DOHH2 (cell line): ENCODE measurements at regions not wholly inside any gene's neighbourhood (a gene's known extent, or its start where the extent isn't known, plus 50 kb on each side); places are given as distances from the start of the nearest gene placed in this dataset.

ENCODE experiments used
- H3F3A ChIP-seq: fragments of 200-600 bp; sonication (generic), shearing (Covaris generic); 2 replicates; pipeline ENCODE4 v1.6.0; 2016; ENCODE audit warnings: antibody characterized with exemption, mild to moderate bottlenecking; ENCODE audit not compliant: control insufficient read depth, insufficient read depth
- H3K27ac ChIP-seq: fragments of 200-600 bp; sonication (generic); 2 replicates; pipeline ENCODE4 v1.5.1; 2014; ENCODE audit warnings: low read depth, mild to moderate bottlenecking, low read length, moderate library complexity
- H3K27me3 ChIP-seq: fragments of 200-600 bp; sonication (generic); 2 replicates; pipeline ENCODE4 v1.6.1; 2014; ENCODE audit warnings: mild to moderate bottlenecking, low read length, mixed read lengths; ENCODE audit not compliant: control insufficient read depth
- H3K36me3 ChIP-seq: fragments of 200-600 bp; sonication (generic); 2 replicates; pipeline ENCODE4 v1.6.1; 2014; ENCODE audit warnings: mild to moderate bottlenecking, low read length, moderate library complexity, mixed read lengths; ENCODE audit not compliant: control insufficient read depth
- H3K4me1 ChIP-seq: fragments of 200-600 bp; sonication (generic); 2 replicates; pipeline ENCODE4 v1.6.1; 2014; ENCODE audit warnings: mild to moderate bottlenecking, low read length, mixed read lengths; ENCODE audit not compliant: control insufficient read depth
- H3K4me2 ChIP-seq: fragments of 200-600 bp; sonication (generic); 2 replicates; pipeline ENCODE4 v1.6.0; 2014; ENCODE audit warnings: mild to moderate bottlenecking, low read length, moderate library complexity
- H3K4me3 ChIP-seq: fragments of 200-600 bp; sonication (generic); 2 replicates; pipeline ENCODE4 v1.5.1; 2014; ENCODE audit warnings: mild to moderate bottlenecking, low read length, mixed read lengths
- H3K79me2 ChIP-seq: fragments of 200-600 bp; sonication (generic); 2 replicates; pipeline ENCODE4 v1.6.1; 2014; ENCODE audit warnings: mild to moderate bottlenecking, low read length, mixed read lengths; ENCODE audit not compliant: control insufficient read depth
- H3K9me2 ChIP-seq: fragments of 200-600 bp; sonication (generic); replicated peaks from 2 replicates; pipeline ENCODE4 v1.6.1; 2014; ENCODE audit warnings: mild to moderate bottlenecking, low read length, mixed read lengths; ENCODE audit not compliant: control insufficient read depth
- H3K9me3 ChIP-seq: fragments of 200-600 bp; sonication (generic); 2 replicates; pipeline ENCODE4 v1.6.1; 2014; ENCODE audit warnings: antibody characterized with exemption, low read length, mixed read lengths; ENCODE audit not compliant: control insufficient read depth, insufficient read depth
- H4K20me1 ChIP-seq: fragments of 200-600 bp; sonication (generic); 2 replicates; pipeline ENCODE4 v1.6.0; 2014; ENCODE audit warnings: low read depth, mild to moderate bottlenecking, antibody characterized with exemption, low read length, moderate library complexity; ENCODE audit not compliant: control insufficient read depth, insufficient read depth
- CTCF ChIP-seq: fragments of 200-600 bp; sonication (generic); IDR thresholded peaks from one replicate; pipeline ENCODE4 v1.5.1; 2014; ENCODE audit warnings: antibody characterized with exemption, mild to moderate bottlenecking, low read depth, low read length; ENCODE audit not compliant: poor library complexity, severe bottlenecking
- EZH2phosphoT487 ChIP-seq: fragments of 200-600 bp; sonication (generic); IDR thresholded peaks from 2 replicates; pipeline ENCODE4 v1.6.1; 2017; ENCODE audit warnings: borderline replicate concordance, mild to moderate bottlenecking, antibody characterized with exemption, low read length, moderate library complexity, mixed read lengths

DNA sequence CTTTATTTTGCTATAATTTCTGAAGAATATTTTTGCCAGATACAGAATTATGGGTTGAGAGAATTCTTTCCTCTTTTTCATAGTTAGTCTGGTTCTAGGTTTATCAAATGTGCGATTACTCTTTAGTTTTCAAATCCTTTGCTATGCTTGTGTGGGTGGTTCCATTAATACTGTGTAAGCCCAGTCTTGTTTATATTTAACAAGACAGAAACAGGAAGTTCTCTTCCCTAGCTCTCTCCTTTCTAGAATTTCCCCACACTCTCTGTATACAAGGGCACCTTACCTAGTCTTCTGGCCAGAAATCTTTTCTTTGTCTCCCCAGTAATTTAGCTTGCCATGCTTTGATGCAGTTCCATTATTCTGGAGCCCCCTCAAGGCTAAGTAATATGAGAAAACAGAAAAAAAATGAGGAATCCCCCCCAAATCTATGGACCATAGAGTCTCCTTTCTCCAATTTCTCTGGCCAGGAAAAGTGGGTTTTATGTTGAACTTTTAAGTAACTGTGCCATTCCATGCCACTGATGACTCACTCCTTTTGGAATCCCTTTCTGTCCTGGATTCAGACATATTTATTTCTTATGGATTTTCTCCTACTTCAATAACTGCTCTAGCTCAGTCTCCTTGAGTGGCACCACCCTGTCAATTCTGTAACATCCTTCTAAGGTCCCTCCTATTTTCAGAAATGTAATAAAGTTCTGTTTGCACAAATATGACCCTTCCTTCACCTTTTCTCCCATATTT, 1714.1 kb downstream of the EFNA5 start:
- H4K20me1 ChIP-seq, result no peaks in the 10 kb centered on the region
- TF ChIP-seq EZH2phosphoT487 (no peak), CTCF (no peak)
- no peak overlapping the region for H3K4me3 ChIP-seq
- no peaks in the 10 kb centered on the region for H3K79me2 ChIP-seq
- no peaks in the 10 kb centered on the region for H3K4me1 ChIP-seq
- no peaks in the 10 kb centered on the region for H3K9me3 ChIP-seq
- H3K27ac ChIP-seq, result no peak overlapping the region
- no peaks in the 10 kb centered on the region for H3K9me2 ChIP-seq
- no peaks in the 10 kb centered on the region for H3K36me3 ChIP-seq
- H3K27me3 ChIP-seq, result no peaks in the 10 kb centered on the region
- H3F3A ChIP-seq, result no peaks in the 10 kb centered on the region
- no peak overlapping the region for H3K4me2 ChIP-seq

- Histone ChIP-seq H3K9me2 (no peaks in the 10 kb centered on the region), H3K27ac (no peak overlapping the region), H3K79me2 (no peaks in the 10 kb centered on the region)
Measured at GRCh38 chr5:105954341-105954740, 1716.4 kb downstream of the EFNA5 start.

GRCh38 chr5:105953616-105954015, 1717.1 kb downstream of the EFNA5 start:
- H3K36me3 ChIP-seq, result no peaks in the 10 kb centered on the region
- H3K9me3 ChIP-seq, result no peaks in the 10 kb centered on the region
- no peaks in the 10 kb centered on the region for H3K79me2 ChIP-seq
- H4K20me1 ChIP-seq, result no peaks in the 10 kb centered on the region
- no peak overlapping the region for H3K4me3 ChIP-seq
- H3K4me1 ChIP-seq, result no peaks in the 10 kb centered on the region
- H3K4me2 ChIP-seq, result no peak overlapping the region
- no peak overlapping the region for H3K27ac ChIP-seq
- no peaks in the 10 kb centered on the region for H3K27me3 ChIP-seq
- no peaks in the 10 kb centered on the region for H3F3A ChIP-seq
- TF ChIP-seq CTCF, result no peak
- TF ChIP-seq EZH2phosphoT487, result no peak
- no peaks in the 10 kb centered on the region for H3K9me2 ChIP-seq

More at GRCh38 chr5:105954341-105954740, 1716.4 kb downstream of the EFNA5 start:
- no peaks in the 10 kb centered on the region for H3K36me3 ChIP-seq
- H4K20me1 ChIP-seq, result no peaks in the 10 kb centered on the region
- H3K9me3 ChIP-seq, result no peaks in the 10 kb centered on the region
- no peaks in the 10 kb centered on the region for H3K4me1 ChIP-seq
- TF ChIP-seq CTCF (no peak), EZH2phosphoT487 (no peak)
- no peaks in the 10 kb centered on the region for H3F3A ChIP-seq
- H3K4me3 ChIP-seq, result no peak overlapping the region
- H3K4me2 ChIP-seq, result no peak overlapping the region
- H3K27me3 ChIP-seq, result no peaks in the 10 kb centered on the region
